ENCODE measurements at regions not wholly inside any gene's neighbourhood (a gene's known extent, or its start where the extent isn't known, plus 50 kb on each side); places are given as distances from the start of the nearest gene placed in this dataset.

- H3K36me3 ChIP-seq = no peaks in the 10 kb centered on the region
Measured at GRCh38 chr5:6043491-6044310, 334.6 kb downstream of the MED10 start.

GRCh38 chr5:6041977-6042550 lies 336.3 kb downstream of the MED10 start:
- Histone ChIP-seq H3K36me3 (no peaks in the 10 kb centered on the region), H3K4me3 (no peak overlapping the region), H3K9me3 (no peaks in the 10 kb centered on the region), H3K27me3 (replicated peaks; ENCODE audit: insufficient read depth) (peaks cover 3% of the 10 kb centered on the region), H3K4me1 (replicated peaks) (no peaks in the 10 kb centered on the region), H3K27ac (no peak overlapping the region)
- intact Hi-C loops (cut with DNase I) = no loop called here
- no peak for TF ChIP-seq POLR2AphosphoS5 (IDR thresholded peaks at IDR 0.05)
- no peak for TF ChIP-seq CTCF (IDR thresholded peaks at IDR 0.05)
- no peak for TF ChIP-seq POLR2A (IDR thresholded peaks at IDR 0.05)
- WGBS = 87% methylated on average over 10 of the region's 10 CpGs
- DNase-seq (ENCODE audit: low spot score) = no peak

More at GRCh38 chr5:6043491-6044310, 334.6 kb downstream of the MED10 start:
- WGBS = 69% methylated on average over 13 of the region's 13 CpGs
- H3K27ac ChIP-seq = no peak overlapping the region
- no peak overlapping the region for H3K4me3 ChIP-seq
- H3K9me3 ChIP-seq = no peaks in the 10 kb centered on the region
- H3K4me1 ChIP-seq (replicated peaks) = no peaks in the 10 kb centered on the region
- TF ChIP-seq POLR2AphosphoS5 (IDR thresholded peaks at IDR 0.05) = no peak
- TF ChIP-seq POLR2A (IDR thresholded peaks at IDR 0.05) = no peak
- DNase-seq (ENCODE audit: low spot score) = no peak
- peaks cover 3% of the 10 kb centered on the region for H3K27me3 ChIP-seq (replicated peaks; ENCODE audit: insufficient read depth)
- intact Hi-C loops (cut with DNase I) = no loop called here

GRCh38 chr5:6039111-6039510 lies 339.2 kb downstream of the MED10 start:
- DNase-seq (ENCODE audit: low spot score) = no peak
- no peaks in the 10 kb centered on the region for H3K36me3 ChIP-seq
- no peak for TF ChIP-seq CTCF (IDR thresholded peaks at IDR 0.05)
- TF ChIP-seq POLR2A (IDR thresholded peaks at IDR 0.05) = no peak
- TF ChIP-seq POLR2AphosphoS5 (IDR thresholded peaks at IDR 0.05) = no peak
- no peaks in the 10 kb centered on the region for H3K27me3 ChIP-seq (replicated peaks; ENCODE audit: insufficient read depth)
- H3K9me3 ChIP-seq = no peaks in the 10 kb centered on the region
- H3K4me1 ChIP-seq (replicated peaks) = no peaks in the 10 kb centered on the region
- no peak overlapping the region for H3K4me3 ChIP-seq
- intact Hi-C loops (cut with DNase I) = no loop called here
- 84% methylated on average over 1 of the region's 1 CpG for WGBS
- H3K27ac ChIP-seq = no peak overlapping the region

GRCh38 chr5:6036006-6036405 lies 342.3 kb downstream of the MED10 start:
- Histone ChIP-seq H3K4me3 (no peak overlapping the region), H3K9me3 (no peaks in the 10 kb centered on the region), H3K36me3 (no peaks in the 10 kb centered on the region), H3K27me3 (replicated peaks; ENCODE audit: insufficient read depth) (no peaks in the 10 kb centered on the region), H3K27ac (no peak overlapping the region), H3K4me1 (replicated peaks) (no peaks in the 10 kb centered on the region)
- WGBS = 67% methylated on average over 1 of the region's 1 CpG
- TF ChIP-seq POLR2A (IDR thresholded peaks at IDR 0.05) (no peak), POLR2AphosphoS5 (IDR thresholded peaks at IDR 0.05) (no peak)
- intact Hi-C loops (cut with DNase I) = no loop called here
- no peak for DNase-seq (ENCODE audit: low spot score)

- TF ChIP-seq POLR2AphosphoS5 (IDR thresholded peaks at IDR 0.05) (no peak), CTCF (IDR thresholded peaks at IDR 0.05) (no peak), POLR2A (IDR thresholded peaks at IDR 0.05) (no peak)
- 67% methylated on average over 7 of the region's 7 CpGs for WGBS
- Histone ChIP-seq H3K9me3 (no peaks in the 10 kb centered on the region), H3K27ac (no peak overlapping the region), H3K4me3 (no peak overlapping the region), H3K27me3 (replicated peaks; ENCODE audit: insufficient read depth) (no peaks in the 10 kb centered on the region), H3K36me3 (no peaks in the 10 kb centered on the region), H3K4me1 (replicated peaks) (no peaks in the 10 kb centered on the region)
- DNase-seq (ENCODE audit: low spot score) = no peak
- intact Hi-C loops (cut with DNase I) = no loop called here
Measured at GRCh38 chr5:6029811-6030271, 348.5 kb downstream of the MED10 start.
